EL (cell line): ENCODE measurements at regions not wholly inside any gene's neighbourhood (a gene's known extent, or its start where the extent isn't known, plus 50 kb on each side); places are given as distances from the start of the nearest gene placed in this dataset.

ENCODE experiments used
- DNase-seq: peaks from one replicate; pipeline ENCODE4 v3.0.0-alpha.2; 2016

DNA sequence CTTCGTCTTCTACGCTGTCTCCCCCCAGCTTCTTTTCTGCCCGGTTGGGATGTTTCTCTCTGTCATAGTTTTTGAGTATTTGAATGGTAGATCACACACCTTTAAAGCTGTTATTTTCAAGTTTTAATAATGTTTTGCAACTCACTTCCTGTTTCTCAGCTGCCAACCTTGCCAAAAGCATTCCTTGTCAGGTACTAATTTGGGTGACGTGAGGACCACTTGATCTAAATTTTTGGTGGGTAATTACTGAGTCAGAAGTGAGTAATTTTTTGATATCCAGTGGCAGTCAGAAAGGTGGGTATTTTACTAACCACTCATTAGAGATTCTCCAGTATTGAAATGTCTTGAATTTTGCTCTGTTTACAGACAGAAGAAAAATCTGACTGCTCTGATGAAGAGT is 852.4 kb upstream of the FANCL start:
- no peak for DNase-seq

GRCh38 chr2:59084326-59084725 is 843.2 kb upstream of the FANCL start:
- DNase-seq = no peak

GRCh38 chr2:59083075-59083828 is 842.1 kb upstream of the FANCL start:
- DNase-seq = no peak

DNA sequence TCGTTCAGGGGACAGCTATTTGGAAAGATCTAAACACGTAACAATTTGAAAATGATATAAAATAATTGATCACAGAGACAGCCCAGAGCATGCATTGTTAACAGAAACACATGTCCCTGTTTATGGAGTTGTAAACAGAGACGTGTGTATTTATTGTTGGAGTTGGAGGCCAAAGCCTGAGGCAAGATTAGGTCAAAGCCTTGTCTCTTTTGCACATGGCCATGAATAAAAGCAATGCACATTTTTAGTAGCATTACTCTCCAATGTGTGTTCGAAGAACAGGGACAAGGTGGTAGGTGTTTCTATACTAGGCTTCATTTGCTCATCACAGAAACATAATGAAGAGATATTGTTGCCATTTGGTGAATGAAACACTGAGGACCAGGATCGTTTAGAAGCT is 841.5 kb upstream of the FANCL start:
- DNase-seq = no peak

- no peak for DNase-seq
Observed at GRCh38 chr2:59080451-59081181, 839.5 kb upstream of the FANCL start.

GRCh38 chr2:59077981-59078531 is 836.9 kb upstream of the FANCL start:
- DNase-seq = no peak

DNA sequence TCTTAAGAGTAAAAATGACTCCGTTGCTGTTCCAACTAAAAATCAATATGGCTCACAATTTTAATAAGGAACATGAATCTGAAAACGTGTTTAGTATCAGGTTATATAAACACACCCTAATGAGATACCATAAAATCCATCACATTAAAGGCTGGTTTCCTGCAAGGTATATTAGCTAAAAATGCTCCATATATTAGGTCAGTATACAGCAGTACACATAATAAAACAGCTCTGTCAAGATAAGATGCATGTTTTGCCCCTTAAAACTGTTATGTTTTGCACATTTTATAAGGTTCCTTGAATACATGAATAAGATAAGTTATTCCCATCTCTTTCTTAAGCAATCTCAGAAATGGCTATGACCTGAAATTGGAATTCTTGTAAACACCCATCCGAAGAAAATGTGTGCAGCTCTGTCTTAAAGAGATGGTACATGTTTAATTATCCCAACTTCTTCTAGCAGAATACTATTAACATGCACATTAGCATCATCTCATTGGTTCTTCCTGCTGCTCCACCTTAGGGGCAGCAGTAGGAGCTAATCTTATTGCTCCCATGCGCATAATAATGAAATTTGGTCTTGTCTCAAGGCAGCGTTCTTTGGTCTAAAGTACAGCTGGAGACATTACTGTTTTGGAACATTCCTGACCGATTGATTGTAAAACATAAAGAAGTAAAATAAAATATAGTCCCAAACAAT is 836.1 kb upstream of the FANCL start:
- DNase-seq = no peak

GRCh38 chr2:59076079-59076619 is 835.0 kb upstream of the FANCL start:
- DNase-seq = no peak

- no peak for DNase-seq
Observed at GRCh38 chr2:59074071-59074470, 832.9 kb upstream of the FANCL start.

GRCh38 chr2:59073286-59073685 is 832.2 kb upstream of the FANCL start:
- no peak for DNase-seq

GRCh38 chr2:59068255-59068654 is 827.1 kb upstream of the FANCL start:
- DNase-seq = no peak

- DNase-seq = no peak
Observed at GRCh38 chr2:59066787-59067399, 825.8 kb upstream of the FANCL start.

DNA sequence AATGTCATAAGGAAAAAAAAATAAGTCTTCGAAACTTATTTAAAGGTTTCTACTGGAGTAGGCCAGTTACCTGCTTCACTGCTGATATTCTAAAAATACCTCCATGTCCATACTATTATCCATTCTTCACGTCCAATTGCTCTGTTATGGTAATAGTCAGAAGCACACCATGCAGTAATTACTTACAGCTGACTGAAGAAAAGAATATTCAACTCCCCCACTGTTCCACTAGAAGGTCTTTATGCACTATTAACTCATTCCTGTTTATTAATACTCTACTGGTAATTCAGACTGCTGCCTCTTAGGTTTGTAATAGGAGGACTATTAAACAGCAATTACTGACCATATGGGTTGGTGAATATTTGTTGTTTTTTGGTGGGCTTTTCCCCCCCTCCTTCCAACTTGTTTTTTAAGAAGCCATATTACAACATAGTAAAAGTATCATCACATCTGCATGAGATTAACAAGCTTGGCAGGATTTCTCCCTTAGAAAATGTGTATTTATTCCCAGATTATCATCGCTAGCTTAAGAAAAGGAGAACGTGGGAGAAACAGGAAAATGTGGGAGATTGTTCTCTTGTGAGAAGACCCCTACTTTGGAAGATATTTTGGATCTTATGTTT is 806.4 kb upstream of the FANCL start:
- no peak for DNase-seq

DNA sequence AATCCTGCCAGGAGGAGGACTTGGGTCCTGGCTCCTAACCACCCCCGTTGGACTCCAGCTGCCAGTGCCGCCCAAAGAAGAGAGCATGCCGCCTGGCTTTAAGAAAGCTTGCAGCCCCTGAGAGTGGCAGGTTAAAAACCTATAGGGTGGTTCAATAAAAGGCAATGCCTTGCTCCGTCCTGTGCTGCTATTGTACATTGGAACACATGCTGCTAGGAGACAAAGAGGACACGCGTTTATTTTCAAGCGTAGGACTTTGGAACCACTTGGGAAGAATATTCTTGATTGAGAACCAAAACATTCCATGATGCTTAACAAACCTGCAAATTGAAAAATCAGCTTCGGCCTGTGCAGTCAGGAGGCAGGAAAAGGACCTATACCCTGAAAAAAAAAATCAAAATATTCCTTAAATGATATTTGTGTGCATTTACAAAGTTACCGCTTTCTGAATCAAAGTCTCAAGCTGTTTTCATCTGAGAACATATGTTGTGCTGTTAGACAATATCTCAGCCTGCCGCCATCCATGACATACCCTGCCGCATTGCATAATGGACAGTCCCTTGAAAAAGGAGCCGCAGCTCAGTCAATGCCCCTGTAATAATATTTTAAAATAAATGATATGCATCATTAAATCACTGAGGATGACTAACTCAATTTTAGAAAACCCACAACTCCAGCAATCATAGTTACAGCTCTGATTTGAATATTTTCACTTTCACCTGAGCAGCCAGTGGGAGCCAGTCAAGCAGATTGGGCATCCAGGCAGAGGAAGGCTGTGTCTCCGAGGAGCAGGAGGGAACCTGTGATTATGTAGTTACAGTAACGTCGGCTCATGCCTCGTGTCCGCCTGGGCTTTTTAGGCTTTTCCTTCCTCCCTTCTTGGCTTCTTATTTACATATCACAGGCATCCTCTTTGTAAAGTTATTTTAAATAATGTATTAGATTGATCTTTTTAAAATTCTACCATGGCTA is 805.6 kb upstream of the FANCL start:
- DNase-seq = no peak

GRCh38 chr2:59044736-59045135 is 803.6 kb upstream of the FANCL start:
- DNase-seq = no peak

DNA sequence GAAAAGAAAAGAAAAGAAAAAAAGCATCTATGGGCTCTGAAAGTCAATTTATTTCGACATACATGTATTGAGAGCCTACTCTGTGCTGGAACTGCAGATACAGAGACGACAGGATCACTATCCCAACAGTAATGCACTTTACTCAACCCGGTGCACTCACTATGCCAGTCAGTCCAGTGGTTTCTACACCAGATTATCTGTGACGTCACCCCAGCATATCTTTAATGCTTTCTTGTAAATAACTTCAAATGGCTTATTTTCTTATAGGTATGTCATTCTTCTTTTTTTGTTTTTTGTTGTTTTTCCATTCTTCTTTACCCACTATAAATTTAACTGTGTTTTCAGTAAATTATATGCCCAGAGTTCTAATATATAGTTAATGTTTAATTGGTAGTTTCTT is 800.0 kb upstream of the FANCL start:
- no peak for DNase-seq

DNA sequence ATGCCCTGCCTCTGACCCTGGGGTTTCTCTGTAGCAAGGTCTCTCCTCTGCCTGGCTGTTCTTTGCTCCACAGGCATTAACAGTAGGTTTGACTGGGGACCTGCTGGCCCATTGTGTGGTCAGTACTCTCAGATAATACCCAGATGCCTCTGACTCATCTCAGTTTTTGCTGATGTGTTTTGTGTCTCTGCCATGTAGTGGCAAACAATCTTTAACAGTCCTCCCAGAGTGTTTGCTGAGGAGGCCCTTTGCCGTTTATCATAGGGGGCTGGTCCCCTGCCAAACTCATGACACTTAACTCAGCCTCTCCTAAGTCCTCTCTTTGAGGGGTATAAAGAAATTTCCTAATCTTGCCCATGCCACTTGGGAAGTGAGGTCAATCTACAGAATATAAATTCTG is 793.7 kb upstream of the FANCL start:
- DNase-seq = peak; percentile 1

GRCh38 chr2:59034106-59034505 is 793.0 kb upstream of the FANCL start:
- DNase-seq = no peak

- DNase-seq = no peak
Observed at GRCh38 chr2:59033661-59034060, 792.5 kb upstream of the FANCL start.

GRCh38 chr2:59032499-59032898 is 791.4 kb upstream of the FANCL start:
- no peak for DNase-seq

DNA sequence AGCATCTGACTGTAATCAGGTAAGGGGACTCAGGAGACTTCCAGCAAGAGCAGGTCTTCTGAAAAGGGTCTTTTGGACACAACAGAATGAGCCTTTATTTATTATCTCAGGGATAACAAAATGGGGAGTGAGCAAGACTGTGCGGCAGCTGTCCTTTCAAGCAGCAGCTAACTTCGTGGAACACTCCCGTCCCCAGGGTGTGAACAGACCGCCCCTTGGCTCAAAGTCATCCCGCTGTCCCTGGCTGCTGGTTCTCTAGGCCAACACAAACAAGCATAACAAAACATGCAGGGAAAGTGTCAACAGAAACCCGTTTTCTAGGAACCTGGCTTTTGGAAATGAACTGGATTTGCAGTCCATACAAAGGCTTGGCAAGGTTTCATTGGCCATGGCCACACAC is 787.9 kb upstream of the FANCL start:
- no peak for DNase-seq
